HepG2 (cell line): ENCODE measurements at regions not wholly inside any gene's neighbourhood (a gene's known extent, or its start where the extent isn't known, plus 50 kb on each side); places are given as distances from the start of the nearest gene placed in this dataset.

Source experiments
- ATAC-seq: fragments of 200-7000 bp; cut with Tn5 transposase; 3 replicates; pipeline ENCODE4 v1.9.1; 2020; ENCODE audit warnings: mild to moderate bottlenecking, moderate library complexity
- BruUV-seq: library from RNA; stranded (reverse); fragments of 400-500 nt; replicated peaks from 2 replicates; lab custom pipeline; 2021; lab: Mats Ljungman, UMichigan
- CTCF ChIA-PET: fragments of 300-600 bp; formaldehyde crosslinking; extraction: SDS; loops from one replicate; lab custom pipeline; 2021; ENCODE audit warnings: low total read pairs, inconsistent platforms, low intra/inter-chr PET ratio; lab: Yijun Ruan, JAX
- POLR2A ChIA-PET: fragments of 350-600 bp; sonication (Branson Sonifier 250); formaldehyde crosslinking; loops from one replicate; lab custom pipeline; 2020; ENCODE audit warnings: antibody characterized with exemption, inconsistent platforms; lab: Yijun Ruan, JAX
- DNase-seq: peaks from one replicate; pipeline ENCODE4 v3.0.0-alpha.2; 2015; ENCODE audit warnings: low spot score
- FAIRE-seq: peaks from 3 replicates; lab custom pipeline; 2011; peaks lifted over from hg19 to GRCh38; lab: Jason Lieb, UNC
- H2AFZ ChIP-seq: one replicate; pipeline ENCODE4 v1.6.1; 2011; ENCODE audit warnings: low read length, inconsistent platforms
- H3K27ac ChIP-seq: fragments of 300-600 bp; 3 replicates; pipeline ENCODE4 v1.8.0; 2011; ENCODE audit warnings: mixed run types, mild to moderate bottlenecking, mixed read lengths, low read length, inconsistent platforms; ENCODE audit not compliant: insufficient read depth; ENCODE audit errors: extremely low read length
- H3K27me3 ChIP-seq, 2 experiments: fragments of 200-600 bp in 1 of 2; 2 replicates in 1 of 2; 3 replicates in 1 of 2; pipeline versions ENCODE4 v1.6.0 to v1.8.0; 2011; ENCODE audit warnings: low read length in 2 of 2, mild to moderate bottlenecking in 2 of 2, moderate library complexity in 2 of 2, inconsistent platforms in 1 of 2; ENCODE audit not compliant: insufficient read depth in 2 of 2, control insufficient read depth in 1 of 2
- H3K36me3 ChIP-seq, 2 experiments: fragments of 200-600 bp in 1 of 2; replicated peaks in 1 of 2; 2 replicates in 1 of 2; 3 replicates in 1 of 2; pipeline versions ENCODE4 v1.5.1 to v1.8.0; 2011; ENCODE audit warnings: low read length in 2 of 2, inconsistent platforms in 1 of 2; ENCODE audit not compliant: insufficient read depth in 2 of 2, control insufficient read depth in 1 of 2
- H3K4me1 ChIP-seq: 2 replicates; pipeline ENCODE4 v1.5.1; 2012; ENCODE audit warnings: low read length, inconsistent platforms; ENCODE audit not compliant: insufficient read depth
- H3K4me2 ChIP-seq: 2 replicates; pipeline ENCODE4 v1.6.0; 2011; ENCODE audit warnings: low read depth, low read length, inconsistent platforms
- H3K4me3 ChIP-seq, 3 experiments: fragments of 200-600 bp in 1 of 3; sonication (generic), shearing (Covaris generic) in 1 of 3; replicated peaks in 1 of 3; 2 replicates each; pipeline ENCODE4 v1.5.1; 2011 to 2016; ENCODE audit warnings: low read length in 3 of 3, inconsistent platforms in 2 of 3, low read depth in 2 of 3, mild to moderate bottlenecking in 2 of 3, control low read depth in 1 of 3, mixed read lengths in 1 of 3; ENCODE audit not compliant: insufficient read depth in 1 of 3
- H3K79me2 ChIP-seq: one replicate; pipeline ENCODE4 v1.6.1; 2011; ENCODE audit warnings: low read length, inconsistent platforms; ENCODE audit not compliant: insufficient read depth
- H3K9ac ChIP-seq: 2 replicates; pipeline ENCODE4 v1.6.0; 2011; ENCODE audit warnings: mild to moderate bottlenecking, low read depth, low read length, inconsistent platforms; ENCODE audit not compliant: insufficient read depth
- H3K9me3 ChIP-seq: 2 replicates; pipeline ENCODE4 v1.5.1; 2012; ENCODE audit warnings: mild to moderate bottlenecking, low read length
- H4K20me1 ChIP-seq: 2 replicates; pipeline ENCODE4 v1.6.0; 2011; ENCODE audit warnings: inconsistent platforms, mild to moderate bottlenecking, low read length, moderate library complexity; ENCODE audit not compliant: insufficient read depth
- ARID2 ChIP-seq: sonication (generic); formaldehyde crosslinking; IDR thresholded peaks from 2 replicates; pipeline ENCODE4 v1.8.1; 2022; ENCODE audit warnings: mild to moderate bottlenecking, missing genetic modification reagents, borderline replicate concordance
- ERF ChIP-seq: IDR thresholded peaks from 2 replicates; pipeline ENCODE4 v1.6.1; 2018; ENCODE audit warnings: missing biosample characterization, missing genetic modification reagents
- MAF1 ChIP-seq: sonication (generic); formaldehyde crosslinking; IDR thresholded peaks from 2 replicates; pipeline ENCODE4 v1.5.0; 2020; ENCODE audit warnings: missing genetic modification reagents, borderline replicate concordance
- MIER2 ChIP-seq: IDR thresholded peaks from 2 replicates; pipeline ENCODE4 v1.6.1; 2016; ENCODE audit warnings: missing biosample characterization, missing genetic modification reagents
- PPARG ChIP-seq: conservative IDR thresholded peaks from 2 replicates; pipeline ENCODE4 v1.6.1; 2016; ENCODE audit warnings: missing biosample characterization, missing genetic modification reagents
- SAFB2 ChIP-seq: sonication (generic); formaldehyde crosslinking; IDR thresholded peaks from 2 replicates; pipeline ENCODE4 v1.5.1; 2020; ENCODE audit warnings: missing genetic modification reagents, low read depth, mild to moderate bottlenecking, borderline replicate concordance
- SMC3 ChIP-seq: IDR thresholded peaks from 2 replicates; pipeline ENCODE4 v1.6.1; 2011; ENCODE audit warnings: low read length, improper control_type of control experiment
- SNAI1 ChIP-seq: sonication (generic); formaldehyde crosslinking; IDR thresholded peaks from 2 replicates; pipeline ENCODE4 v1.5.0; 2020; ENCODE audit warnings: mild to moderate bottlenecking, missing genetic modification reagents, borderline replicate concordance
- SOX5 ChIP-seq: IDR thresholded peaks from 2 replicates; pipeline ENCODE4 v1.6.1; 2016; ENCODE audit warnings: borderline replicate concordance
- ZNF17 ChIP-seq: sonication (generic); formaldehyde crosslinking; IDR thresholded peaks from 2 replicates; pipeline ENCODE4 v1.5.0; 2020; ENCODE audit warnings: mild to moderate bottlenecking, missing genetic modification reagents
- ZNF496 ChIP-seq: sonication (generic); formaldehyde crosslinking; IDR thresholded peaks from 2 replicates; pipeline ENCODE4 v1.8.1; 2023; ENCODE audit warnings: mild to moderate bottlenecking, moderate library complexity, missing genetic modification reagents; ENCODE audit not compliant: insufficient replicate concordance
- ZSCAN22 ChIP-seq: sonication (generic); formaldehyde crosslinking; IDR thresholded peaks from 2 replicates; pipeline ENCODE4 v1.4.0; 2020; ENCODE audit warnings: mild to moderate bottlenecking, missing genetic modification reagents
- WGBS: methylation state at CpG from one replicate; pipeline ENCODE4 v1.1.6; 2017; ENCODE audit warnings: low lambda C conversion rate; 5-methylcytosine and 5-hydroxymethylcytosine counted together
- in situ Hi-C: cut with HindIII; loops from 2 replicates; pipeline ENCODE4 v1.10.0; 2017; ENCODE audit warnings: low pct_unique_long_range_greater_than_20kb; ENCODE audit not compliant: extremely low pct_ligation_motif_present
- intact Hi-C: fragments of 100-400 bp; cut with micrococcal nuclease; formaldehyde crosslinking; loops from one replicate; pipeline ENCODE4 v1.10.0; 2022; ENCODE audit not compliant: unreplicated experiment
- TF ChIP-seq, protein P1 (sequence below): sonication (generic); formaldehyde crosslinking; IDR thresholded peaks from 2 replicates; pipeline ENCODE4 v1.5.1; 2020; ENCODE audit warnings: mild to moderate bottlenecking, missing genetic modification reagents
- TF ChIP-seq, protein P2 (sequence below), 2 experiments: fragments of 450-650 bp in 1 of 2; sonication (generic) in 1 of 2; formaldehyde crosslinking; IDR thresholded peaks; 2 replicates each; pipeline versions ENCODE4 v1.5.0 to v1.8.0; 2020 to 2022; ENCODE audit warnings: mild to moderate bottlenecking in 1 of 2, missing genetic modification reagents in 1 of 2
- TF ChIP-seq, protein P3 (sequence below): sonication (generic); formaldehyde crosslinking; IDR thresholded peaks from 2 replicates; pipeline ENCODE4 v1.8.1; 2023; ENCODE audit warnings: mild to moderate bottlenecking, missing genetic modification reagents, borderline replicate concordance

DNA sequence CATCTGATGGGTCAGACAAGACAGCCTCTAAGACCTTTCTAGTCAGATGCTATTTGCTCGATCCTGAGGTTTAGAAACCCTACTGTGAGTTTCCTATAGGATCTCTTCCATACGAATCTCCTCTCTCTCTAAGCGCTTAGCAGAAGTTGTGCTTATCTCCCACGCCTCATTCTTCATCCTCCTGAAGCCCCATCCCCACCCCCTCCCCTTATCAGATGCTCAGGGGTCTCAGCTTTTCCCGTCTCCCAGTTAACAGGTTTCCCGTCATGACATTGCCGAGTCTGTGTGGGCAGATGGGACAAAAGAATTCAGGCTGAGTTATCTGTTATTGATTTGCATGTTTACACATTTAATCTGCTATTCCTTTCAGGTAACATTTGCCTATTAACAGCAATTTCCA lies 99.0 kb upstream of the PIRT start:
- Histone ChIP-seq H3K79me2 (no peaks in the 10 kb centered on the region), H3K4me3 (no peak overlapping the region), H3K27ac (no peak overlapping the region), H3K4me1 (no peaks in the 10 kb centered on the region), H3K9me3 (no peaks in the 10 kb centered on the region), H3K4me2 (no peak overlapping the region), H4K20me1 (no peaks in the 10 kb centered on the region), H3K27me3 (peaks cover 0 to 4% of the 10 kb centered on the region in 2 experiments; a peak in 1 of 5 replicates), H3K9ac (no peak overlapping the region), H3K36me3 (no peaks in the 10 kb centered on the region), H2AFZ (no peak overlapping the region)
- intact Hi-C loops, result no loop called here
- no peak for ATAC-seq
- CTCF ChIA-PET, result no interaction called here
- WGBS, result 8% methylated on average over 7 of the region's 7 CpGs
- POLR2A ChIA-PET, result no interaction called here
- DNase-seq, result no peak
- FAIRE-seq, result no peak
- BruUV-seq, result no TSS peak
- in situ Hi-C loops, result no loop called here
- TF ChIP-seq ZNF17 (CRISPR knock-in tag) (no peak), ZNF496 (CRISPR knock-in tag) (no peak), MAF1 (CRISPR knock-in tag) (no peak), SMC3 (no peak), ARID2 (no peak), SOX5 (no peak), SAFB2 (CRISPR knock-in tag) (no peak), PPARG (CRISPR knock-in tag) (no peak), ZSCAN22 (CRISPR knock-in tag) (no peak), ERF (CRISPR knock-in tag) (no peak), SNAI1 (no peak), MIER2 (CRISPR knock-in tag) (no peak)
- TF ChIP-seq, protein P1, sequence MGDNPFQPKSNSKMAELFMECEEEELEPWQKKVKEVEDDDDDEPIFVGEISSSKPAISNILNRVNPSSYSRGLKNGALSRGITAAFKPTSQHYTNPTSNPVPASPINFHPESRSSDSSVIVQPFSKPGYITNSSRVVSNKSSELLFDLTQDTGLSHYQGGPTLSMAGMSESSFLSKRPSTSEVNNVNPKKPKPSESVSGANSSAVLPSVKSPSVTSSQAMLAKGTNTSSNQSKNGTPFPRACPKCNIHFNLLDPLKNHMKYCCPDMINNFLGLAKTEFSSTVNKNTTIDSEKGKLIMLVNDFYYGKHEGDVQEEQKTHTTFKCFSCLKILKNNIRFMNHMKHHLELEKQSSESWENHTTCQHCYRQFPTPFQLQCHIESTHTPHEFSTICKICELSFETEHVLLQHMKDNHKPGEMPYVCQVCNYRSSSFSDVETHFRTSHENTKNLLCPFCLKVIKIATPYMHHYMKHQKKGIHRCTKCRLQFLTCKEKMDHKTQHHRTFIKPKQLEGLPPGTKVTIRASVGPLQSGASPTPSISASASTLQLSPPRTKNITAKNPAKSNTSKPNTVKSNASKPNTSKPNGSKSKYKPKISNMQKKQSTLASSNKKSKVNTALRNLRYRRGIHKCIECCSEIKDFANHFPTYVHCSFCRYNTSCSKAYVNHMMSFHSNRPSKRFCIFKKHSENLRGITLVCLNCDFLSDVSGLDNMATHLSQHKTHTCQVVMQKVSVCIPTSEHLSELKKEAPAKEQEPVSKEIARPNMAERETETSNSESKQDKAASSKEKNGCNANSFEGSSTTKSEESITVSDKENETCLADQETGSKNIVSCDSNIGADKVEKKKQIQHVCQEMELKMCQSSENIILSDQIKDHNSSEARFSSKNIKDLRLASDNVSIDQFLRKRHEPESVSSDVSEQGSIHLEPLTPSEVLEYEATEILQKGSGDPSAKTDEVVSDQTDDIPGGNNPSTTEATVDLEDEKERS (CRISPR knock-in tag), result no peak
- TF ChIP-seq, protein P2, sequence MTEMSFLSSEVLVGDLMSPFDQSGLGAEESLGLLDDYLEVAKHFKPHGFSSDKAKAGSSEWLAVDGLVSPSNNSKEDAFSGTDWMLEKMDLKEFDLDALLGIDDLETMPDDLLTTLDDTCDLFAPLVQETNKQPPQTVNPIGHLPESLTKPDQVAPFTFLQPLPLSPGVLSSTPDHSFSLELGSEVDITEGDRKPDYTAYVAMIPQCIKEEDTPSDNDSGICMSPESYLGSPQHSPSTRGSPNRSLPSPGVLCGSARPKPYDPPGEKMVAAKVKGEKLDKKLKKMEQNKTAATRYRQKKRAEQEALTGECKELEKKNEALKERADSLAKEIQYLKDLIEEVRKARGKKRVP (CRISPR knock-in tag; IDR thresholded peaks at IDR 0.05), result no peak
- TF ChIP-seq, protein P3, sequence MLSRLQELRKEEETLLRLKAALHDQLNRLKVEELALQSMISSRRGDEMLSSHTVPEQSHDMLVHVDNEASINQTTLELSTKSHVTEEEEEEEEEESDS, result no peak
